GM18505 (cell line): ENCODE measurements at regions not wholly inside any gene's neighbourhood (a gene's known extent, or its start where the extent isn't known, plus 50 kb on each side); places are given as distances from the start of the nearest gene placed in this dataset.

Experiments used
- ATAC-seq: cut with Tn5 transposase; IDR thresholded peaks from one replicate; pipeline ENCODE4 v1.9.1; 2021; ENCODE audit not compliant: unreplicated experiment
- POLR2A ChIP-seq: IDR thresholded peaks from 4 replicates; pipeline ENCODE4 v1.6.1; 2011; ENCODE audit warnings: borderline replicate concordance; ENCODE audit not compliant: insufficient read depth, insufficient read length; ENCODE audit errors: extremely low read depth

GRCh38 chr10:131766096-131766495 lies 134.7 kb upstream of the PPP2R2D start:
- ATAC-seq, result no peak

GRCh38 chr10:131767716-131768115 lies 133.1 kb upstream of the PPP2R2D start:
- TF ChIP-seq POLR2A, result no peak
- ATAC-seq, result no peak

More at GRCh38 chr10:131766096-131766495, 134.7 kb upstream of the PPP2R2D start:
- no peak for TF ChIP-seq POLR2A

GRCh38 chr10:131769571-131770410 lies 131.0 kb upstream of the PPP2R2D start:
- ATAC-seq, result no peak

GRCh38 chr10:131770946-131771633 lies 129.7 kb upstream of the PPP2R2D start:
- no peak for ATAC-seq
- TF ChIP-seq POLR2A, result no peak

More at GRCh38 chr10:131769571-131770410, 131.0 kb upstream of the PPP2R2D start:
- TF ChIP-seq POLR2A, result no peak

GRCh38 chr10:131771634-131772358 lies 129.0 kb upstream of the PPP2R2D start:
- ATAC-seq, result no peak
- no peak for TF ChIP-seq POLR2A

- ATAC-seq, result no peak
- no peak for TF ChIP-seq POLR2A
Measured at GRCh38 chr10:131772441-131772840, 128.4 kb upstream of the PPP2R2D start.

- no peak for TF ChIP-seq POLR2A
- no peak for ATAC-seq
Measured at GRCh38 chr10:131773370-131774343, 127.2 kb upstream of the PPP2R2D start.

GRCh38 chr10:131774681-131775085 lies 126.1 kb upstream of the PPP2R2D start:
- no peak for TF ChIP-seq POLR2A
- ATAC-seq, result no peak

GRCh38 chr10:131775433-131775832 lies 125.4 kb upstream of the PPP2R2D start:
- TF ChIP-seq POLR2A, result no peak
- no peak for ATAC-seq

GRCh38 chr10:131775833-131776232 lies 125.0 kb upstream of the PPP2R2D start:
- TF ChIP-seq POLR2A, result no peak
- no peak for ATAC-seq

- no peak for TF ChIP-seq POLR2A
- ATAC-seq, result no peak
Measured at GRCh38 chr10:131776496-131776895, 124.3 kb upstream of the PPP2R2D start.

- ATAC-seq, result no peak
- no peak for TF ChIP-seq POLR2A
Measured at GRCh38 chr10:131777162-131777561, 123.6 kb upstream of the PPP2R2D start.
